Peyer's patch (tissue), 4 donors: ENCODE measurements at regions not wholly inside any gene's neighbourhood (a gene's known extent, or its start where the extent isn't known, plus 50 kb on each side); places are given as distances from the start of the nearest gene placed in this dataset.

Experiments used
- CTCF ChIP-seq, 6 experiments: fragments of 450-650 bp in 4 of 6; fragments of 200-600 bp in 2 of 6; sonication (generic) in 1 of 6; IDR thresholded peaks; one replicate each; pipeline ENCODE4 v1.5.1; 2017 to 2019; ENCODE audit warnings: antibody characterized with exemption in 6 of 6, mild to moderate bottlenecking in 3 of 6, moderate library complexity in 1 of 6
- POLR2A ChIP-seq, 2 donors: fragments of 450-650 bp; IDR thresholded peaks; one replicate each; pipeline ENCODE4 v1.5.1; 2017; ENCODE audit warnings: antibody characterized with exemption in 2 of 2, mild to moderate bottlenecking in 2 of 2, moderate library complexity in 2 of 2

GRCh38 chr3:153448151-153448829 lies 286.3 kb downstream of the RAP2B start:
- TF ChIP-seq CTCF (IDR thresholded peaks at IDR 0.05): no peak
- no peak for TF ChIP-seq POLR2A (IDR thresholded peaks at IDR 0.05)
